ENCODE measurements at regions not wholly inside any gene's neighbourhood (a gene's known extent, or its start where the extent isn't known, plus 50 kb on each side); places are given as distances from the start of the nearest gene placed in this dataset.

DNA sequence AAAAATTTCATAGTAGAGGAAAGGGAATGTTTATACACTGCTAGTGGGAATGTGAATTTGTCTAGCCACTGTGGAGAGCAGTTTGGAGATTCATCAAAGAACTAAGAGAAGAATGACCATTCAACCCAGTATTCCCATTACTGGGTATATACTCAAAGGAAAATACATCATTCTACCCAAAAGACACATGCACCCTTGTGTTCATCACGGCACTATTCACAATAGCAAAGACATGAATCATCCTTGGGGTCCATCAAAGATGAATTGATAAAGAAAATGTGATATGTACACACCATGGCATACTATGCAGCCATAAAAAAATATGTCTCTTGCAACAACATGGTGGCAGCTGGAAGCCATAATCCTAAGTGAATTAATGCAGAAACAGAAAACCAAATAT lies 825.7 kb downstream of the TNS3 start:
- H3K9me3 ChIP-seq (ENCODE audit: control insufficient read depth in 2 of 3, insufficient read depth in 1 of 3, low read length in 3 of 3): no peaks in the 10 kb centered on the region
- FAIRE-seq: no peak
- TF ChIP-seq CTCF (IDR thresholded peaks at IDR 0.05; ENCODE audit: borderline replicate concordance, extremely low read depth, insufficient read depth): no peak
- no peaks in the 10 kb centered on the region for H3K27me3 ChIP-seq (ENCODE audit: control insufficient read depth, insufficient read depth, low read length)
- H3K9ac ChIP-seq (ENCODE audit: low read length in 3 of 3): no peak overlapping the region
- H3K27ac ChIP-seq (ENCODE audit: low read depth in 2 of 2, low read length in 2 of 2): no peak overlapping the region
- DNase-seq: no peak
- H3K4me1 ChIP-seq (ENCODE audit: control insufficient read depth in 2 of 3, insufficient read depth in 2 of 3, low read depth in 1 of 3, low read length in 3 of 3): no peaks in the 10 kb centered on the region
- intact Hi-C loops (cut with DNase I): no loop called here
- H3K4me3 ChIP-seq (ENCODE audit: low read length in 3 of 3): no peak overlapping the region
- no peaks in the 10 kb centered on the region for H3K36me3 ChIP-seq (ENCODE audit: control insufficient read depth in 2 of 3, insufficient read depth in 3 of 3, low read length in 3 of 3)

DNA sequence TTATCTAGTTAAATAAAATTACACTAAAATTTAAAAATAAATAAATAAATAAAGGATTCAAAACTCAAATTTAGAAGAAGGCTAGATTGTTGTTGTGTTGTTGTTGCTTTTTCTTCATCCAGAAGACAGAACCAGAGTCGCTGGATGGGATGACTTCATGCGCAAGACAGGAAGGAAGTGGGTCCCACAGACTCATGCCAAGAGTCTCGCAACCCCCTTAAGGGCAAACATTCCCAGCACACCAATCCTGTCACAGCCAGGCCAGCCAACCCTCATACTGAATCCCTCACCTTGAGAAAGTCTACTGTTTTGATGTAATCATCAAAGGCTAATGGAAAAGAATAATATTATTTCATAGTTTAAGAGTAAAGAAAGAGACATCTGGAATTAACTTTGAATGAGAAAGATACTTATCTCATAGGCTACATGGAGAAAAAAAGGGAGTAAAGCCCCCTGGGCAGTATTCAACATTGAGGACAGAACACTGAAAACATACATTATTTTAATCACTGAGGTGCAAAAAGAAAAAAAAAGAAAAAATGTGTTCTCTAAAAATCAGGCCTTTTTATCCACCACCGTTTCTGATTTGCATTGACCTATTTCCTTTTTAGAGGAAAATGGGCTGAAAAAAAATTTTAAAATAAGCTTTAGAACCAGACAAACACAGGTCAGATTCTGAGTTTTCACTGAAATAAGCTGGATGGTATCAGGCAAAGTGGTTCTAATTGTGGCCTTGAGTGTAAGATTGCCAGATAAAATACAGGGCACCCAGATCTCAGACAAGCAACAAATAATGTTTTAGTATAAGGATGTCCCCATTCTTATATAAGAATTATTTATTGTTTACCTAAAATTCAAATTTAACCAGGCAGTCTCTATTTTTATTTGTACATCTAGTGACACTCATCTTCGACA lies 826.5 kb downstream of the TNS3 start:
- FAIRE-seq: no peak

GRCh38 chr7:46754140-46754720 lies 827.7 kb downstream of the TNS3 start:
- DNase-seq (no peak), FAIRE-seq (no peak)
- Histone ChIP-seq H3K27me3 (ENCODE audit: control insufficient read depth, insufficient read depth, low read length) (no peaks in the 10 kb centered on the region), H3K27ac (ENCODE audit: low read depth in 2 of 2, low read length in 2 of 2) (no peak overlapping the region), H3K36me3 (ENCODE audit: control insufficient read depth in 2 of 3, insufficient read depth in 3 of 3, low read length in 3 of 3) (no peaks in the 10 kb centered on the region), H3K4me3 (ENCODE audit: low read length in 3 of 3) (no peak overlapping the region), H3K9me3 (ENCODE audit: control insufficient read depth in 2 of 3, insufficient read depth in 1 of 3, low read length in 3 of 3) (no peaks in the 10 kb centered on the region), H3K9ac (ENCODE audit: low read length in 3 of 3) (no peak overlapping the region), H3K4me1 (ENCODE audit: control insufficient read depth in 2 of 3, insufficient read depth in 2 of 3, low read depth in 1 of 3, low read length in 3 of 3) (no peaks in the 10 kb centered on the region)
- intact Hi-C loops (cut with DNase I): no loop called here
- no peak for TF ChIP-seq CTCF (IDR thresholded peaks at IDR 0.05; ENCODE audit: borderline replicate concordance, extremely low read depth, insufficient read depth)

More for the DNA sequence above, 826.5 kb downstream of the TNS3 start:
- H3K9ac ChIP-seq (ENCODE audit: low read length in 3 of 3): no peak overlapping the region
- no peak for TF ChIP-seq CTCF (IDR thresholded peaks at IDR 0.05; ENCODE audit: borderline replicate concordance, extremely low read depth, insufficient read depth)
- intact Hi-C loops (cut with DNase I): no loop called here
- H3K27ac ChIP-seq (ENCODE audit: low read depth in 2 of 2, low read length in 2 of 2): no peak overlapping the region
- no peaks in the 10 kb centered on the region for H3K36me3 ChIP-seq (ENCODE audit: control insufficient read depth in 2 of 3, insufficient read depth in 3 of 3, low read length in 3 of 3)
- no peak overlapping the region for H3K4me3 ChIP-seq (ENCODE audit: low read length in 3 of 3)
- H3K27me3 ChIP-seq (ENCODE audit: control insufficient read depth, insufficient read depth, low read length): no peaks in the 10 kb centered on the region
- DNase-seq: no peak
- H3K4me1 ChIP-seq (ENCODE audit: control insufficient read depth in 2 of 3, insufficient read depth in 2 of 3, low read depth in 1 of 3, low read length in 3 of 3): no peaks in the 10 kb centered on the region
- no peaks in the 10 kb centered on the region for H3K9me3 ChIP-seq (ENCODE audit: control insufficient read depth in 2 of 3, insufficient read depth in 1 of 3, low read length in 3 of 3)
